ENCODE measurements at regions not wholly inside any gene's neighbourhood (a gene's known extent, or its start where the extent isn't known, plus 50 kb on each side); places are given as distances from the start of the nearest gene placed in this dataset.

DNA sequence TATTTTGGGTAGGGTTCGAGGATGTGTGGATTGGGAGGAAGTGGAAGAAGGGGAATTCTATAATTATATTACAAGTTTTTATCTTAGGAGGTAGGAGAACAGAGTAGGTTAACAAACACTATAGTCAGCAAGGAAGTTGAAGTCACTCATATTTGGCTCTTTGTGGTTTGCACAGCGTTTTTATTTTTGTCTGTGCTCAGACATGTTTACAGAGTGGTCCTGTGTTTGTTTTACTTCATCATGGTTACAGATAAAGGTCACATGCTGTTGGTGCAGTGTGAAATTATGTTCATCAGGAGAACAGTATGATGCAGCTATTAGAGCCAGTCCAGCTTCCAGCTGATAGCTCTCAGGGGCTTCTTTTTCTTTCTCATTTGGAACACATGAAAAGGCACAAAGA is 299.9 kb upstream of the SFRP2 start:
- TF ChIP-seq CTCF (IDR thresholded peaks at IDR 0.05; ENCODE audit: insufficient read depth, low read length, poor library complexity, severe bottlenecking) (no peak), EZH2phosphoT487 (conservative IDR thresholded peaks at IDR 0.05; ENCODE audit: low read length) (no peak)
